Tibial nerve (tissue), 4 donors: ENCODE measurements at regions not wholly inside any gene's neighbourhood (a gene's known extent, or its start where the extent isn't known, plus 50 kb on each side); places are given as distances from the start of the nearest gene placed in this dataset.

ENCODE experiments used
- EP300 ChIP-seq, 2 donors: sonication (generic); formaldehyde crosslinking; IDR thresholded peaks; one replicate each; pipeline ENCODE4 v1.6.1; 2017; ENCODE audit warnings: antibody characterized with exemption in 2 of 2, mild to moderate bottlenecking in 1 of 2
- POLR2A ChIP-seq, 2 donors: fragments of 450-650 bp; IDR thresholded peaks; one replicate each; pipeline ENCODE4 v1.6.1; 2017; ENCODE audit warnings: antibody characterized with exemption in 2 of 2, mild to moderate bottlenecking in 2 of 2, moderate library complexity in 2 of 2
- TF ChIP-seq, protein P1 (sequence below), 5 experiments: fragments of 200-600 bp in 3 of 5; fragments of 450-650 bp in 2 of 5; sonication (generic) in 3 of 5; IDR thresholded peaks; one replicate each; pipeline ENCODE4 v1.5.1; 2016 to 2019; ENCODE audit warnings: antibody characterized with exemption in 5 of 5, mild to moderate bottlenecking in 3 of 5, moderate library complexity in 2 of 5

DNA sequence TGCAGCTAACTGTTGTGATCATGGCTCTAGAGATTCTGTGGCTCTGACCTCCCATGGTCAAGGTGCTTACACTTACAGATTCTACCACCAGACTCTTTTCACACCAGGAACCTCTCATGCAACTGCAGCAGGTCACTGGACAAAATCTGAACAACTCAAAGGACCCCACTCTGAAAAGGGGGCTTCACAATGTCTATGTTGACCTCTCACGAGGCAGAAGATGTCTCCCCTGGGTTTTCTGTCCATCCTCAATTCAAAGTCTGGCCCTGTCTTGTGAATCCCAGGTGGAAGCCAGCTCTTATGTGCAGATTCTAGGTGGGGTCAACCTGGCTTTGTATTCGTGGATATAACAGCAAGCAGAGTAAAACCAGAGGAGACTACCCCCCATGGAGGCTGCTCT is 118.6 kb upstream of the ZNF479 start:
- TF ChIP-seq, protein P1, sequence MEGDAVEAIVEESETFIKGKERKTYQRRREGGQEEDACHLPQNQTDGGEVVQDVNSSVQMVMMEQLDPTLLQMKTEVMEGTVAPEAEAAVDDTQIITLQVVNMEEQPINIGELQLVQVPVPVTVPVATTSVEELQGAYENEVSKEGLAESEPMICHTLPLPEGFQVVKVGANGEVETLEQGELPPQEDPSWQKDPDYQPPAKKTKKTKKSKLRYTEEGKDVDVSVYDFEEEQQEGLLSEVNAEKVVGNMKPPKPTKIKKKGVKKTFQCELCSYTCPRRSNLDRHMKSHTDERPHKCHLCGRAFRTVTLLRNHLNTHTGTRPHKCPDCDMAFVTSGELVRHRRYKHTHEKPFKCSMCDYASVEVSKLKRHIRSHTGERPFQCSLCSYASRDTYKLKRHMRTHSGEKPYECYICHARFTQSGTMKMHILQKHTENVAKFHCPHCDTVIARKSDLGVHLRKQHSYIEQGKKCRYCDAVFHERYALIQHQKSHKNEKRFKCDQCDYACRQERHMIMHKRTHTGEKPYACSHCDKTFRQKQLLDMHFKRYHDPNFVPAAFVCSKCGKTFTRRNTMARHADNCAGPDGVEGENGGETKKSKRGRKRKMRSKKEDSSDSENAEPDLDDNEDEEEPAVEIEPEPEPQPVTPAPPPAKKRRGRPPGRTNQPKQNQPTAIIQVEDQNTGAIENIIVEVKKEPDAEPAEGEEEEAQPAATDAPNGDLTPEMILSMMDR (IDR thresholded peaks at IDR 0.05), result no peak
- no peak for TF ChIP-seq POLR2A (IDR thresholded peaks at IDR 0.05)
- TF ChIP-seq EP300 (IDR thresholded peaks at IDR 0.05), result no peak
